HepG2 (cell line): ENCODE measurements at regions not wholly inside any gene's neighbourhood (a gene's known extent, or its start where the extent isn't known, plus 50 kb on each side); places are given as distances from the start of the nearest gene placed in this dataset.

ENCODE experiments used
- CHD4 ChIP-seq: fragments of 200-600 bp; sonication (generic); IDR thresholded peaks from 2 replicates; pipeline ENCODE4 v1.7.0; 2017; ENCODE audit warnings: mild to moderate bottlenecking, low read length, borderline replicate concordance
- CREM ChIP-seq, 2 experiments: sonication (generic) in 1 of 2; formaldehyde crosslinking in 1 of 2; IDR thresholded peaks; 2 replicates each; pipeline versions ENCODE4 v1.4.0 to v1.6.1; 2016 to 2020; ENCODE audit warnings: antibody characterized with exemption in 1 of 2, mild to moderate bottlenecking in 1 of 2, missing genetic modification reagents in 1 of 2
- FOXK1 ChIP-seq: sonication (generic); formaldehyde crosslinking; IDR thresholded peaks from 2 replicates; pipeline ENCODE4 v1.4.0; 2020; ENCODE audit warnings: low read depth, missing genetic modification reagents, borderline replicate concordance
- GABPB1 ChIP-seq: IDR thresholded peaks from 2 replicates; pipeline ENCODE4 v1.6.1; 2016; ENCODE audit warnings: mild to moderate bottlenecking, missing genetic modification reagents, moderate library complexity, missing compliant biosample characterization
- HHEX ChIP-seq: IDR thresholded peaks from 2 replicates; pipeline ENCODE4 v1.6.1; 2016; ENCODE audit warnings: control low read depth
- KMT2B ChIP-seq: IDR thresholded peaks from 2 replicates; pipeline ENCODE4 v1.6.1; 2016; ENCODE audit warnings: missing genetic modification reagents, missing compliant biosample characterization
- RARA ChIP-seq: IDR thresholded peaks from 2 replicates; pipeline ENCODE4 v1.6.1; 2016; ENCODE audit warnings: missing genetic modification reagents, missing compliant biosample characterization
- SP5 ChIP-seq: IDR thresholded peaks from 2 replicates; pipeline ENCODE4 v1.6.1; 2016; ENCODE audit warnings: low read depth, borderline replicate concordance
- SYNCRIP ChIP-seq: fragments of 200-400 bp; formaldehyde crosslinking; IDR thresholded peaks from 2 replicates; pipeline ENCODE4 v1.6.1; 2018; ENCODE audit warnings: mild to moderate bottlenecking, low read depth, low read length; ENCODE audit not compliant: insufficient read depth
- ZHX2 ChIP-seq, 2 experiments: sonication (generic) in 1 of 2; formaldehyde crosslinking in 1 of 2; IDR thresholded peaks; 2 replicates each; pipeline versions ENCODE4 v1.6.1 to v1.9.0; 2014 to 2022; ENCODE audit warnings: antibody characterized with exemption in 1 of 2, borderline replicate concordance in 1 of 2, inconsistent platforms in 1 of 2, low read depth in 1 of 2, missing genetic modification reagents in 1 of 2
- TF ChIP-seq, protein P1 (sequence below): sonication (generic); formaldehyde crosslinking; IDR thresholded peaks from 2 replicates; pipeline ENCODE4 v1.8.0; 2022; ENCODE audit warnings: missing genetic modification reagents, mild to moderate bottlenecking, borderline replicate concordance
- TF ChIP-seq, protein P2 (sequence below): IDR thresholded peaks from 2 replicates; pipeline ENCODE4 v1.6.1; 2016; ENCODE audit warnings: missing compliant biosample characterization, missing genetic modification reagents, borderline replicate concordance

DNA sequence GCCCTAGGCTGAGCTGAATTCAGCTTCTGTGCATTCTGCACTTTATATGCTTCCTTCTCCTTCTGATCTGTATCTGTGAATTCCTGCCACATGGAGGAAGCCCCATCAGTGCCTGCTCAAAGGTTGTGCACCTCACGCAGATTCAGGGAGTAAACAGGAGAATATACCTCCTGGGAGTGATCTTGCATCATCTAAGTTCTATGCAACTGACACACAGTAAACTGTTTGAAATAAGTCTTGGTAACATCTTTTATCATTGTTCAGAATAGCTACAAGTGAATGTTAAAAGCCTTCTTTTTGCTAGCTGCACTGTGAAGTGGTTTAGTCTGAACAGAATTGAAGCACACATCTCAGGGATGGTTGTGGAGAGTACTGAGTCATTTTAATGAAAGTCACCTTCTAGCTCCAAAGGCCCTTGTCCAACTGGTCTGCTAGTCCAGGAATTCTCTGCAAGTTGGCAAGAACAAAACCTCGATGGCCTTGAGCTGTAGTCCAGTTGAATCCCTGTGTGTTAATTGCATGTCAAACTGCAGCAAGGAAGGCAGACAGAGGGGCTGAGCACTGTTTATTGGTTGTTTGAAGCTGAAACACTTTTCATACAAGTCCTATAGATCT, 215.0 kb downstream of the WNT5A start (continued):
- TF ChIP-seq, protein P1, sequence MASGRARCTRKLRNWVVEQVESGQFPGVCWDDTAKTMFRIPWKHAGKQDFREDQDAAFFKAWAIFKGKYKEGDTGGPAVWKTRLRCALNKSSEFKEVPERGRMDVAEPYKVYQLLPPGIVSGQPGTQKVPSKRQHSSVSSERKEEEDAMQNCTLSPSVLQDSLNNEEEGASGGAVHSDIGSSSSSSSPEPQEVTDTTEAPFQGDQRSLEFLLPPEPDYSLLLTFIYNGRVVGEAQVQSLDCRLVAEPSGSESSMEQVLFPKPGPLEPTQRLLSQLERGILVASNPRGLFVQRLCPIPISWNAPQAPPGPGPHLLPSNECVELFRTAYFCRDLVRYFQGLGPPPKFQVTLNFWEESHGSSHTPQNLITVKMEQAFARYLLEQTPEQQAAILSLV (CRISPR knock-in tag), result no peak
- TF ChIP-seq RARA (CRISPR knock-in tag) (no peak), HHEX (no peak), GABPB1 (CRISPR knock-in tag) (no peak), CREM (IDR thresholded peaks at IDR 0.05) (no peak), CREM (CRISPR knock-in tag; IDR thresholded peaks at IDR 0.05) (no peak), FOXK1 (CRISPR knock-in tag) (no peak), SYNCRIP (no peak), ZHX2 (IDR thresholded peaks at IDR 0.05; ENCODE audit: low read depth) (no peak), ZHX2 (CRISPR knock-in tag; IDR thresholded peaks at IDR 0.05; ENCODE audit: borderline replicate concordance) (no peak), CHD4 (no peak), SP5 (CRISPR knock-in tag) (no peak), KMT2B (CRISPR knock-in tag) (no peak)
- TF ChIP-seq, protein P2, sequence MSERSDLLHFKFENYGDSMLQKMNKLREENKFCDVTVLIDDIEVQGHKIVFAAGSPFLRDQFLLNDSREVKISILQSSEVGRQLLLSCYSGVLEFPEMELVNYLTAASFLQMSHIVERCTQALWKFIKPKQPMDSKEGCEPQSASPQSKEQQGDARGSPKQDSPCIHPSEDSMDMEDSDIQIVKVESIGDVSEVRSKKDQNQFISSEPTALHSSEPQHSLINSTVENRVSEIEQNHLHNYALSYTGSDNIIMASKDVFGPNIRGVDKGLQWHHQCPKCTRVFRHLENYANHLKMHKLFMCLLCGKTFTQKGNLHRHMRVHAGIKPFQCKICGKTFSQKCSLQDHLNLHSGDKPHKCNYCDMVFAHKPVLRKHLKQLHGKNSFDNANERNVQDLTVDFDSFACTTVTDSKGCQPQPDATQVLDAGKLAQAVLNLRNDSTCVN (CRISPR knock-in tag), result no peak
